ENCODE measurements at regions not wholly inside any gene's neighbourhood (a gene's known extent, or its start where the extent isn't known, plus 50 kb on each side); places are given as distances from the start of the nearest gene placed in this dataset.

GRCh38 chr3:88230638-88231037 lies 80.9 kb downstream of the C3orf38 start:
- TF ChIP-seq CTCF (IDR thresholded peaks at IDR 0.05): no peak
- TF ChIP-seq POLR2AphosphoS5 (IDR thresholded peaks at IDR 0.05): no peak
- TF ChIP-seq POLR2A (IDR thresholded peaks at IDR 0.05): no peak
